ENCODE measurements at regions not wholly inside any gene's neighbourhood (a gene's known extent, or its start where the extent isn't known, plus 50 kb on each side); places are given as distances from the start of the nearest gene placed in this dataset.

GRCh38 chr18:70496353-70497294 lies 207.8 kb downstream of the SOCS6 start:
- TF ChIP-seq KAT7 (CRISPR knock-in tag; IDR thresholded peaks at IDR 0.05; ENCODE audit: borderline replicate concordance) (no peak), MAX (CRISPR knock-in tag; IDR thresholded peaks at IDR 0.05) (no peak), ATF3 (CRISPR knock-in tag; conservative IDR thresholded peaks at IDR 0.05) (no peak)
- TF ChIP-seq, protein P1, sequence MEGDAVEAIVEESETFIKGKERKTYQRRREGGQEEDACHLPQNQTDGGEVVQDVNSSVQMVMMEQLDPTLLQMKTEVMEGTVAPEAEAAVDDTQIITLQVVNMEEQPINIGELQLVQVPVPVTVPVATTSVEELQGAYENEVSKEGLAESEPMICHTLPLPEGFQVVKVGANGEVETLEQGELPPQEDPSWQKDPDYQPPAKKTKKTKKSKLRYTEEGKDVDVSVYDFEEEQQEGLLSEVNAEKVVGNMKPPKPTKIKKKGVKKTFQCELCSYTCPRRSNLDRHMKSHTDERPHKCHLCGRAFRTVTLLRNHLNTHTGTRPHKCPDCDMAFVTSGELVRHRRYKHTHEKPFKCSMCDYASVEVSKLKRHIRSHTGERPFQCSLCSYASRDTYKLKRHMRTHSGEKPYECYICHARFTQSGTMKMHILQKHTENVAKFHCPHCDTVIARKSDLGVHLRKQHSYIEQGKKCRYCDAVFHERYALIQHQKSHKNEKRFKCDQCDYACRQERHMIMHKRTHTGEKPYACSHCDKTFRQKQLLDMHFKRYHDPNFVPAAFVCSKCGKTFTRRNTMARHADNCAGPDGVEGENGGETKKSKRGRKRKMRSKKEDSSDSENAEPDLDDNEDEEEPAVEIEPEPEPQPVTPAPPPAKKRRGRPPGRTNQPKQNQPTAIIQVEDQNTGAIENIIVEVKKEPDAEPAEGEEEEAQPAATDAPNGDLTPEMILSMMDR (IDR thresholded peaks at IDR 0.05) = no peak
- TF ChIP-seq, protein P2, sequence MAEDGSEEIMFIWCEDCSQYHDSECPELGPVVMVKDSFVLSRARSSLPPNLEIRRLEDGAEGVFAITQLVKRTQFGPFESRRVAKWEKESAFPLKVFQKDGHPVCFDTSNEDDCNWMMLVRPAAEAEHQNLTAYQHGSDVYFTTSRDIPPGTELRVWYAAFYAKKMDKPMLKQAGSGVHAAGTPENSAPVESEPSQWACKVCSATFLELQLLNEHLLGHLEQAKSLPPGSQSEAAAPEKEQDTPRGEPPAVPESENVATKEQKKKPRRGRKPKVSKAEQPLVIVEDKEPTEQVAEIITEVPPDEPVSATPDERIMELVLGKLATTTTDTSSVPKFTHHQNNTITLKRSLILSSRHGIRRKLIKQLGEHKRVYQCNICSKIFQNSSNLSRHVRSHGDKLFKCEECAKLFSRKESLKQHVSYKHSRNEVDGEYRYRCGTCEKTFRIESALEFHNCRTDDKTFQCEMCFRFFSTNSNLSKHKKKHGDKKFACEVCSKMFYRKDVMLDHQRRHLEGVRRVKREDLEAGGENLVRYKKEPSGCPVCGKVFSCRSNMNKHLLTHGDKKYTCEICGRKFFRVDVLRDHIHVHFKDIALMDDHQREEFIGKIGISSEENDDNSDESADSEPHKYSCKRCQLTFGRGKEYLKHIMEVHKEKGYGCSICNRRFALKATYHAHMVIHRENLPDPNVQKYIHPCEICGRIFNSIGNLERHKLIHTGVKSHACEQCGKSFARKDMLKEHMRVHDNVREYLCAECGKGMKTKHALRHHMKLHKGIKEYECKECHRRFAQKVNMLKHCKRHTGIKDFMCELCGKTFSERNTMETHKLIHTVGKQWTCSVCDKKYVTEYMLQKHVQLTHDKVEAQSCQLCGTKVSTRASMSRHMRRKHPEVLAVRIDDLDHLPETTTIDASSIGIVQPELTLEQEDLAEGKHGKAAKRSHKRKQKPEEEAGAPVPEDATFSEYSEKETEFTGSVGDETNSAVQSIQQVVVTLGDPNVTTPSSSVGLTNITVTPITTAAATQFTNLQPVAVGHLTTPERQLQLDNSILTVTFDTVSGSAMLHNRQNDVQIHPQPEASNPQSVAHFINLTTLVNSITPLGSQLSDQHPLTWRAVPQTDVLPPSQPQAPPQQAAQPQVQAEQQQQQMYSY (CRISPR knock-in tag; IDR thresholded peaks at IDR 0.05) = no peak
